Neural cell (in vitro differentiated cells): ENCODE measurements at regions not wholly inside any gene's neighbourhood (a gene's known extent, or its start where the extent isn't known, plus 50 kb on each side); places are given as distances from the start of the nearest gene placed in this dataset.

Experiments
- H2AFZ ChIP-seq: fragments of 200-600, 300-800 bp; sonication (generic), shearing (Covaris generic); 2 replicates; pipeline ENCODE4 v1.6.0; 2014; ENCODE audit warnings: low read depth, mild to moderate bottlenecking, antibody characterized with exemption, low read length, moderate library complexity
- H3F3A ChIP-seq: fragments of 200-600 bp; shearing (Covaris generic); 2 replicates; pipeline ENCODE4 v1.6.1; 2016; ENCODE audit warnings: mild to moderate bottlenecking, moderate library complexity, mixed read lengths, antibody characterized with exemption, low read length; ENCODE audit not compliant: insufficient read depth, poor library complexity, severe bottlenecking
- H3K27ac ChIP-seq: fragments of 200-600, 300-800 bp; sonication (generic), shearing (Covaris generic); 2 replicates; pipeline ENCODE4 v1.5.1; 2014; ENCODE audit warnings: mild to moderate bottlenecking, low read length, moderate library complexity
- H3K27me3 ChIP-seq: fragments of 300-800, 200-600 bp; sonication (generic), shearing (Covaris generic); 2 replicates; pipeline ENCODE4 v1.6.0; 2014; ENCODE audit warnings: mild to moderate bottlenecking, low read depth, low read length, moderate library complexity; ENCODE audit not compliant: insufficient read depth
- H3K36me3 ChIP-seq: fragments of 300-800, 200-600 bp; sonication (generic), shearing (Covaris generic); 2 replicates; pipeline ENCODE4 v1.5.1; 2014; ENCODE audit warnings: mild to moderate bottlenecking, antibody characterized with exemption, low read length, moderate library complexity; ENCODE audit not compliant: insufficient read depth
- H3K4me2 ChIP-seq: fragments of 300-800, 200-600 bp; sonication (generic), shearing (Covaris generic); 2 replicates; pipeline ENCODE4 v1.6.0; 2014; ENCODE audit warnings: mild to moderate bottlenecking, low read length
- H3K4me3 ChIP-seq: fragments of 300-800, 200-600 bp; sonication (generic), shearing (Covaris generic); 2 replicates; pipeline ENCODE4 v1.5.1; 2014; ENCODE audit warnings: mild to moderate bottlenecking, low read length, moderate library complexity
- H3K79me2 ChIP-seq: fragments of 200-600 bp; shearing (Covaris generic); replicated peaks from 2 replicates; pipeline ENCODE4 v1.6.0; 2014; ENCODE audit warnings: mild to moderate bottlenecking, low read length, moderate library complexity; ENCODE audit not compliant: insufficient read depth
- H3K9ac ChIP-seq: fragments of 300-800, 200-600 bp; sonication (generic), shearing (Covaris generic); 2 replicates; pipeline ENCODE4 v1.6.1; 2016; ENCODE audit warnings: mild to moderate bottlenecking, low read length, mixed read lengths
- H3K9me2 ChIP-seq: fragments of 200-600 bp; shearing (Covaris generic); 2 replicates; pipeline ENCODE4 v1.6.1; 2016; ENCODE audit warnings: mild to moderate bottlenecking, low read length, mixed read lengths; ENCODE audit not compliant: insufficient read depth
- H3K9me3 ChIP-seq: fragments of 200-600, 300-800 bp; sonication (generic), shearing (Covaris generic); 2 replicates; pipeline ENCODE4 v1.6.1; 2016; ENCODE audit warnings: mild to moderate bottlenecking, mixed run types, low read length, moderate library complexity, mixed read lengths
- H4K20me1 ChIP-seq: fragments of 200-600 bp; shearing (Covaris generic); 2 replicates; pipeline ENCODE4 v1.6.1; 2016; ENCODE audit warnings: mild to moderate bottlenecking, mixed run types; ENCODE audit not compliant: insufficient read depth
- CTCF ChIP-seq: fragments of 450-650 bp; IDR thresholded peaks from 2 replicates; pipeline ENCODE4 v1.5.1; 2014; ENCODE audit warnings: antibody characterized with exemption, mild to moderate bottlenecking, moderate library complexity; ENCODE audit not compliant: poor library complexity, severe bottlenecking
- EP300 ChIP-seq: fragments of 450-650 bp; conservative IDR thresholded peaks from 2 replicates; pipeline ENCODE4 v1.6.1; 2014; ENCODE audit warnings: antibody characterized with exemption, mild to moderate bottlenecking, moderate library complexity; ENCODE audit not compliant: poor library complexity, severe bottlenecking
- EZH2 ChIP-seq: fragments of 200-600, 300-800 bp; shearing (Covaris generic), sonication (generic); IDR thresholded peaks from 2 replicates; pipeline ENCODE4 v1.6.1; 2014; ENCODE audit warnings: antibody characterized with exemption, low read length, borderline replicate concordance, mild to moderate bottlenecking; ENCODE audit not compliant: insufficient read depth, poor library complexity, severe bottlenecking
- MXI1 ChIP-seq: fragments of 450-650 bp; conservative IDR thresholded peaks from 2 replicates; pipeline ENCODE4 v1.6.1; 2014; ENCODE audit warnings: antibody characterized with exemption, mild to moderate bottlenecking; ENCODE audit not compliant: poor library complexity, severe bottlenecking
- POLR2AphosphoS5 ChIP-seq: IDR thresholded peaks from 2 replicates; pipeline ENCODE4 v1.6.1; 2012
- RAD21 ChIP-seq: fragments of 450-650 bp; conservative IDR thresholded peaks from 2 replicates; pipeline ENCODE4 v1.6.1; 2014; ENCODE audit warnings: antibody characterized with exemption, mild to moderate bottlenecking, moderate library complexity
- REST ChIP-seq: IDR thresholded peaks from 2 replicates; pipeline ENCODE4 v1.6.1; 2012; ENCODE audit warnings: borderline replicate concordance
- SMC3 ChIP-seq: fragments of 450-650 bp; conservative IDR thresholded peaks from 2 replicates; pipeline ENCODE4 v1.6.1; 2014; ENCODE audit warnings: antibody characterized with exemption, mild to moderate bottlenecking, moderate library complexity; ENCODE audit not compliant: poor library complexity
- TAF1 ChIP-seq: IDR thresholded peaks from 2 replicates; pipeline ENCODE4 v1.6.1; 2012; ENCODE audit warnings: low read depth

GRCh38 chr2:4192119-4192518, 488.7 kb downstream of the DCDC2C start:
- Histone ChIP-seq H3K36me3 (no peaks in the 10 kb centered on the region), H3K9ac (no peak overlapping the region), H3K79me2 (no peaks in the 10 kb centered on the region), H3K27me3 (no peaks in the 10 kb centered on the region), H4K20me1 (no peaks in the 10 kb centered on the region), H3K9me2 (no peaks in the 10 kb centered on the region), H3K4me3 (no peak overlapping the region), H3K4me2 (no peak overlapping the region), H2AFZ (no peak overlapping the region), H3K27ac (no peak overlapping the region), H3K9me3 (no peaks in the 10 kb centered on the region), H3F3A (no peaks in the 10 kb centered on the region)
- TF ChIP-seq SMC3 = no peak
- TF ChIP-seq REST = no peak
- no peak for TF ChIP-seq EP300
- no peak for TF ChIP-seq RAD21
- TF ChIP-seq CTCF = no peak
- TF ChIP-seq MXI1 = no peak
- no peak for TF ChIP-seq TAF1
- no peak for TF ChIP-seq EZH2
- TF ChIP-seq POLR2AphosphoS5 = no peak

- Histone ChIP-seq H3K79me2 (no peaks in the 10 kb centered on the region), H3K9me3 (no peaks in the 10 kb centered on the region), H3F3A (no peaks in the 10 kb centered on the region), H3K27me3 (no peaks in the 10 kb centered on the region), H3K4me3 (no peak overlapping the region), H3K4me2 (no peak overlapping the region), H3K27ac (no peak overlapping the region), H3K9me2 (no peaks in the 10 kb centered on the region), H2AFZ (no peak overlapping the region), H3K9ac (no peak overlapping the region), H4K20me1 (no peaks in the 10 kb centered on the region), H3K36me3 (no peaks in the 10 kb centered on the region)
- TF ChIP-seq REST (no peak), MXI1 (no peak), RAD21 (no peak), SMC3 (no peak), POLR2AphosphoS5 (no peak), EZH2 (no peak), TAF1 (no peak), EP300 (no peak), CTCF (no peak)
Observed at GRCh38 chr2:4214444-4215205, 511.2 kb downstream of the DCDC2C start.
